ENCODE measurements at regions not wholly inside any gene's neighbourhood (a gene's known extent, or its start where the extent isn't known, plus 50 kb on each side); places are given as distances from the start of the nearest gene placed in this dataset.

DNA sequence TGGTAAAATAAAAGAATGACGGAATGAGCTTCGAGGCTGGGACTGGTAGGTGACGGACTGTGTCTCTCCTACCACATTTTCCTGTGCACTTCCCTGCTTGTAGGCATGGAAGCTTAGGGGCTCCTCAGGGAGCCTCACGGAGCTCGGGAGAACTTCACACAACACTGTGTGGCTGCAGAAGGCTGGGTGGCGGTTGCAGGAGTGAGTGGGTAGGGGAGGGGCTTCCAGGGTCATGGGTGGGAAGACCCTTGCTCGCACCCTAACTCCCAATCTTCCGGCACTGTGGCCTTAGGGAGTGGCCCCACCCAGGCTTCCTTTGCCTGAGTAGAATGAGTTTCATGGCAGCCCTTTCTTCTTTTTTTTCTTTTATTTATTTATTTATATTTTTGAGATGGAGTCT lies 128.6 kb downstream of the INHBB start:
- Histone ChIP-seq H3K27me3 (no peaks in the 10 kb centered on the region), H3K4me1 (peaks cover 0 to 16% (median 12%) of the 10 kb centered on the region in 12 donors), H3K36me3 (no peaks in the 10 kb centered on the region), H3K4me3 (no peak overlapping the region), H3K9me3 (peaks cover 0 to 12% (median 4%) of the 10 kb centered on the region in 12 donors), H3K27ac (no peak overlapping the region)
- intact Hi-C loops (cut with DNase I): no loop called here
- 89 to 92% (median 92%) methylated on average over 8 of the region's 8 CpGs for WGBS, 4 donors
- ATAC-seq (no peak), DNase-seq (no peak)
- no peak for TF ChIP-seq POLR2A (IDR thresholded peaks at IDR 0.05)
- TF ChIP-seq, protein P1, sequence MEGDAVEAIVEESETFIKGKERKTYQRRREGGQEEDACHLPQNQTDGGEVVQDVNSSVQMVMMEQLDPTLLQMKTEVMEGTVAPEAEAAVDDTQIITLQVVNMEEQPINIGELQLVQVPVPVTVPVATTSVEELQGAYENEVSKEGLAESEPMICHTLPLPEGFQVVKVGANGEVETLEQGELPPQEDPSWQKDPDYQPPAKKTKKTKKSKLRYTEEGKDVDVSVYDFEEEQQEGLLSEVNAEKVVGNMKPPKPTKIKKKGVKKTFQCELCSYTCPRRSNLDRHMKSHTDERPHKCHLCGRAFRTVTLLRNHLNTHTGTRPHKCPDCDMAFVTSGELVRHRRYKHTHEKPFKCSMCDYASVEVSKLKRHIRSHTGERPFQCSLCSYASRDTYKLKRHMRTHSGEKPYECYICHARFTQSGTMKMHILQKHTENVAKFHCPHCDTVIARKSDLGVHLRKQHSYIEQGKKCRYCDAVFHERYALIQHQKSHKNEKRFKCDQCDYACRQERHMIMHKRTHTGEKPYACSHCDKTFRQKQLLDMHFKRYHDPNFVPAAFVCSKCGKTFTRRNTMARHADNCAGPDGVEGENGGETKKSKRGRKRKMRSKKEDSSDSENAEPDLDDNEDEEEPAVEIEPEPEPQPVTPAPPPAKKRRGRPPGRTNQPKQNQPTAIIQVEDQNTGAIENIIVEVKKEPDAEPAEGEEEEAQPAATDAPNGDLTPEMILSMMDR (IDR thresholded peaks at IDR 0.05): no peak

DNA sequence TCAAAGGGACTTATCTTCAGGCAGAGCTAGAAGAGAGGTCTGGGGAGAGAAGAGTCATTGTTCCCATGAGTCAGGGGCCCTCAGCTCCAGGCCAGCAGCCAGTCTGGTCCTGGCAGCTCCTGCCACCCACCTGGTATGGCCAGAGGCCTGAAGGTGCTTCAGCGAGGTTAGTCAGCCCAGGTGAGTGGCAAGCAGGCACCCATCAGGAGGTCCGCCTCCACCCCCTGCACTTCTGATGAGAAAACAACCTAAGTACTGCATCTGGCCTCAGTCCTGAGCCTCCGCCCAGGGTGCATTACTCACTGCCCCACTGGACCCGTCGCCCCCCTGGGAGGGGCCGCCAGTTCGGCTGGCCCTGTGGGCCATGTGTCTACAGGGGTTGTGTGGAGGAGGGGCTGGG lies 130.2 kb downstream of the INHBB start:
- Histone ChIP-seq H3K4me3 (no peak overlapping the region), H3K4me1 (peaks cover 0 to 1% (median 0%) of the 10 kb centered on the region in 12 donors), H3K9me3 (peaks cover 0 to 12% (median 4%) of the 10 kb centered on the region in 12 donors), H3K27ac (no peak overlapping the region), H3K27me3 (no peaks in the 10 kb centered on the region), H3K36me3 (no peaks in the 10 kb centered on the region)
- WGBS, 4 donors: 83 to 93% (median 92%) methylated on average over 7 of the region's 7 CpGs
- DNase-seq (no peak), ATAC-seq (no peak)
- intact Hi-C loops (cut with DNase I): no loop called here
- TF ChIP-seq POLR2A (IDR thresholded peaks at IDR 0.05): no peak
- TF ChIP-seq, protein P1 (IDR thresholded peaks at IDR 0.05): no peak

DNA sequence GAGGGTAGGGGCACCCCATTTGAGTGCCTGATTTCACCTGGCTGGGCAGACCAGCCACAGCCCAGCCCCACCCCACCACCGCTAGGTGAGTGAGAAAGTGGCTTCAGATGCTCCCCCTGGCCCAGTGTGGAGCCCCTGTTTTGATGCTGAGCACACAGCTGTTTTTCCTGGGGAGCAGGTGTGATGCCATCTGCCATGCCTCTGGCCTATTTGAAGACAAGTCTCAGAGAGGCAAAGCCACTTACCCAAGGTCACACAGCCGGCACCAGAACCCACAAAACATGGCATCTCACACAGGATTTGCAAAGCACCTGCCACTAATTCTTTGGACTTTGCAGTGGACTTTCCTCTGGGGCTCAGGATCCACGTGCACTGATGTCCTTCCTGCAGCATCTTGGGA lies 131.3 kb downstream of the INHBB start:
- no peak overlapping the region for H3K4me3 ChIP-seq
- intact Hi-C loops (cut with DNase I): no loop called here
- H3K27me3 ChIP-seq: no peaks in the 10 kb centered on the region
- WGBS, 4 donors: 85 to 92% (median 88%) methylated on average over 3 of the region's 3 CpGs
- no peak for DNase-seq
- no peaks in the 10 kb centered on the region for H3K36me3 ChIP-seq
- no peak for TF ChIP-seq POLR2A (IDR thresholded peaks at IDR 0.05)
- TF ChIP-seq, protein P1 (IDR thresholded peaks at IDR 0.05): no peak
- H3K9me3 ChIP-seq: peaks cover 0 to 6% (median under 1%) of the 10 kb centered on the region in 12 donors
- no peak for ATAC-seq
- no peak overlapping the region for H3K27ac ChIP-seq
- H3K4me1 ChIP-seq: no peaks in the 10 kb centered on the region

DNA sequence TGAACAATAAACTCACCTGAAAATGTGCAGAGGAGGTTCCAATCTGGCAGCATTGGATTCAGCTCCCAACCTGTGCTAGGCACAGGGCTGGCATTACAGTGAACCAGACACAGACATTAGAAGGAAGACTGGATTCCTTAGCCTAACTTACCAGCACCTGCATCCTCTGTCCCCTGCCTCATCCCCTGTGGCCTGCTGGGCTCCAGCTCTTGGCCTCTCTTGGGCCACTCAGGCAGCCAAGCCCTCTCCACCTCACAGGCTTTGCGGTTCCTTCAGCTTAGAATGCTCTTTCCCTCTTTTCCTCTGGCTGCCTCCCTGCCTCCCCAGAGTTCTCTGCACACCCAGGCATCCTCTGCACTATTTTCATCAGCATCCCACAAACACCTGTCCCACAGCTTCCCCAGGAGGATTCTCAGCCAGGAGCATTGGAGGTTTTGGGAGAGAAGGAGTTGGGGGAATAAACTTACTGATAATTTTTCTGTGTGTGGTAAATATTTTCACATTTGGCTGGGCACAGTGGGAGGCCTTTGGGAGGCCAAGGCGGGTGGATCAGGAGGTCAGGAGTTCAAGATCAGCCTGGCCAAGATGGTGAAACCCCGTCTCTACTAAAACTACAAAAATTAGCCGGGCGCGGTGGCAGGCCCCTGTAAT lies 132.0 kb downstream of the INHBB start:
- intact Hi-C loops (cut with DNase I): no loop called here
- no peaks in the 10 kb centered on the region for H3K27me3 ChIP-seq
- no peak for TF ChIP-seq POLR2A (IDR thresholded peaks at IDR 0.05)
- WGBS, 4 donors: 92 to 97% (median 93%) methylated on average over 6 of the region's 6 CpGs
- no peak overlapping the region for H3K27ac ChIP-seq
- no peaks in the 10 kb centered on the region for H3K9me3 ChIP-seq
- ATAC-seq: no peak
- no peak overlapping the region for H3K4me3 ChIP-seq
- no peaks in the 10 kb centered on the region for H3K4me1 ChIP-seq
- DNase-seq: no peak
- H3K36me3 ChIP-seq: no peaks in the 10 kb centered on the region

Measured in heart left ventricle (tissue), 16 donors.